ENCODE measurements at regions not wholly inside any gene's neighbourhood (a gene's known extent, or its start where the extent isn't known, plus 50 kb on each side); places are given as distances from the start of the nearest gene placed in this dataset.

DNA sequence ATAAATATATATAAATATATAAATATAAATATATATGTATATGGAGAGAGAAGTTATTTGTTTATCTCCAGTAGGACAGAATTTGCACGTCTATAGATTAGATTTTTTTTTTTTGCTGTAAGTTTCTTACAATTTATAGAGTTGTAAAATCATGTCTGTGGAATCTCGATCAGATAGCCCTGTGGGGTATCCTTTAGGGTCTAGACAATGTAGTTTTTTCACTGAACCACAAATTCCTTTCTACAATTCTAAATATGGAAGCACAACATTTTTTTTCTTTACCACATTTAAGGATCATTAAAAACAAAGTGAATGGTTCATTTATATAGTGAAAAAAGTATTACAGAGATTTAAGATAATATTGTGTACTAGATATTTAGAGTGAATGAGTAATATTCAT is 384.2 kb upstream of the ZNF608 start:
- ATAC-seq = no peak
- no peak overlapping the region for H3K27ac ChIP-seq (ENCODE audit: control insufficient read depth, insufficient read depth)
- H3K79me2 ChIP-seq (ENCODE audit: control insufficient read depth, insufficient read depth, low read length) = no peaks in the 10 kb centered on the region
- in situ Hi-C loops (cut with MboI) (no loop called here), intact Hi-C loops (cut with micrococcal nuclease; ENCODE audit: unreplicated experiment) (no loop called here)
- H3K9me3 ChIP-seq (replicated peaks; ENCODE audit: control insufficient read depth, insufficient read depth, low read length) = no peaks in the 10 kb centered on the region
- ChIA-PET RAD21 (ENCODE audit: unreplicated experiment) (no interaction called here), POLR2A (no interaction called here), SMC1A (ENCODE audit: uncharacterized antibody, unreplicated experiment) (no interaction called here), CTCF (no interaction called here)
- no peaks in the 10 kb centered on the region for H3K36me3 ChIP-seq (ENCODE audit: control insufficient read depth in 2 of 2, insufficient read depth in 2 of 2, low read length in 1 of 2)
- FAIRE-seq = no peak
- no peaks in the 10 kb centered on the region for H3K4me1 ChIP-seq (ENCODE audit: control insufficient read depth, insufficient read depth, low read length)
- TF ChIP-seq MTA2 (IDR thresholded peaks at IDR 0.05; ENCODE audit: low read depth) = no peak
- no peak for TF ChIP-seq CREM (IDR thresholded peaks at IDR 0.05; ENCODE audit: low read depth)
- no peak for TF ChIP-seq E2F4 (IDR thresholded peaks at IDR 0.05; ENCODE audit: low read depth, low read length)
- no peak for TF ChIP-seq ZNF217 (IDR thresholded peaks at IDR 0.05)
- no peak for TF ChIP-seq RAD21 (IDR thresholded peaks at IDR 0.05; ENCODE audit: insufficient read depth, low read depth, low read length)
- TF ChIP-seq MXI1 (IDR thresholded peaks at IDR 0.05; ENCODE audit: low read depth, low read length) = no peak
- TF ChIP-seq, protein P1, sequence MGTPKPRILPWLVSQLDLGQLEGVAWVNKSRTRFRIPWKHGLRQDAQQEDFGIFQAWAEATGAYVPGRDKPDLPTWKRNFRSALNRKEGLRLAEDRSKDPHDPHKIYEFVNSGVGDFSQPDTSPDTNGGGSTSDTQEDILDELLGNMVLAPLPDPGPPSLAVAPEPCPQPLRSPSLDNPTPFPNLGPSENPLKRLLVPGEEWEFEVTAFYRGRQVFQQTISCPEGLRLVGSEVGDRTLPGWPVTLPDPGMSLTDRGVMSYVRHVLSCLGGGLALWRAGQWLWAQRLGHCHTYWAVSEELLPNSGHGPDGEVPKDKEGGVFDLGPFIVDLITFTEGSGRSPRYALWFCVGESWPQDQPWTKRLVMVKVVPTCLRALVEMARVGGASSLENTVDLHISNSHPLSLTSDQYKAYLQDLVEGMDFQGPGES (IDR thresholded peaks at IDR 0.05) = no peak
- no peak for TF ChIP-seq KLF5 (IDR thresholded peaks at IDR 0.05; ENCODE audit: partially characterized antibody)
- no peaks in the 10 kb centered on the region for H4K20me1 ChIP-seq (ENCODE audit: control insufficient read depth, insufficient read depth)
- no peak overlapping the region for H3K4me2 ChIP-seq (ENCODE audit: control insufficient read depth, insufficient read depth)
- 37% methylated on average over 2 of the region's 2 CpGs for WGBS (ENCODE audit: insufficient coverage, insufficient replicate concordance, low lambda C conversion rate, missing lambda C conversion rate)
- no TSS peak for BruUV-seq (replicated peaks)
- H2AFZ ChIP-seq (ENCODE audit: control insufficient read depth, low read depth, low read length) = no peak overlapping the region
- no peak for DNase-seq (ENCODE audit: low read depth, low spot score)
- no peak overlapping the region for H3K4me3 ChIP-seq
- no peaks in the 10 kb centered on the region for H3K27me3 ChIP-seq (replicated peaks in 1 of 2; ENCODE audit: control insufficient read depth in 2 of 2, insufficient read depth in 2 of 2, low read length in 1 of 2)
- H3K9ac ChIP-seq (ENCODE audit: control insufficient read depth, insufficient read depth, low read length) = no peak overlapping the region

Measured in GM12878 (cell line).